ENCODE measurements at regions not wholly inside any gene's neighbourhood (a gene's known extent, or its start where the extent isn't known, plus 50 kb on each side); places are given as distances from the start of the nearest gene placed in this dataset.

GRCh38 chr16:6204945-6205344 lies 1107.3 kb upstream of the EEF2KMT start:
- no peak for DNase-seq (ENCODE audit: low read depth)

- no peak for DNase-seq (ENCODE audit: low read depth)
Measured at GRCh38 chr16:6200861-6201260, 1103.3 kb upstream of the EEF2KMT start.

GRCh38 chr16:6200271-6200670 lies 1102.7 kb upstream of the EEF2KMT start:
- no peak for DNase-seq (ENCODE audit: low read depth)

- no peak for DNase-seq (ENCODE audit: low read depth)
Measured at GRCh38 chr16:6195966-6196365, 1098.4 kb upstream of the EEF2KMT start.

GRCh38 chr16:6193718-6194117 lies 1096.1 kb upstream of the EEF2KMT start:
- peak; percentile 3 for DNase-seq (ENCODE audit: low read depth)

GRCh38 chr16:6192984-6193383 lies 1095.4 kb upstream of the EEF2KMT start:
- no peak for DNase-seq (ENCODE audit: low read depth)

- no peak for DNase-seq (ENCODE audit: low read depth)
Measured at GRCh38 chr16:6192532-6192931, 1094.9 kb upstream of the EEF2KMT start.

- DNase-seq (ENCODE audit: low read depth): no peak
Measured at GRCh38 chr16:6190776-6191175, 1093.2 kb upstream of the EEF2KMT start.

GRCh38 chr16:6189216-6189615 lies 1091.6 kb upstream of the EEF2KMT start:
- DNase-seq (ENCODE audit: low read depth): no peak

- DNase-seq (ENCODE audit: low read depth): no peak
Measured at GRCh38 chr16:6177616-6178180, 1080.1 kb upstream of the EEF2KMT start.

- no peak for DNase-seq (ENCODE audit: low read depth)
Measured at GRCh38 chr16:6170022-6170421, 1072.4 kb upstream of the EEF2KMT start.

GRCh38 chr16:6165330-6165979 lies 1067.9 kb upstream of the EEF2KMT start:
- DNase-seq (ENCODE audit: low read depth): peak; percentile 2

GRCh38 chr16:6160871-6161270 lies 1063.3 kb upstream of the EEF2KMT start:
- DNase-seq (ENCODE audit: low read depth): no peak

GRCh38 chr16:6160303-6160702 lies 1062.7 kb upstream of the EEF2KMT start:
- no peak for DNase-seq (ENCODE audit: low read depth)

GRCh38 chr16:6157806-6158205 lies 1060.2 kb upstream of the EEF2KMT start:
- no peak for DNase-seq (ENCODE audit: low read depth)

- DNase-seq (ENCODE audit: low read depth): no peak
Measured at GRCh38 chr16:6155271-6155670, 1057.7 kb upstream of the EEF2KMT start.

- DNase-seq (ENCODE audit: low read depth): no peak
Measured at GRCh38 chr16:6153901-6154300, 1056.3 kb upstream of the EEF2KMT start.

GRCh38 chr16:6149031-6149430 lies 1051.4 kb upstream of the EEF2KMT start:
- DNase-seq (ENCODE audit: low read depth): no peak

GRCh38 chr16:6148361-6148760 lies 1050.8 kb upstream of the EEF2KMT start:
- no peak for DNase-seq (ENCODE audit: low read depth)

- DNase-seq (ENCODE audit: low read depth): no peak
Measured at GRCh38 chr16:6146874-6147425, 1049.4 kb upstream of the EEF2KMT start.

- DNase-seq (ENCODE audit: low read depth): no peak
Measured at GRCh38 chr16:6146356-6146755, 1048.8 kb upstream of the EEF2KMT start.

GRCh38 chr16:6144463-6144862 lies 1046.9 kb upstream of the EEF2KMT start:
- no peak for DNase-seq (ENCODE audit: low read depth)

GRCh38 chr16:6143020-6143419 lies 1045.4 kb upstream of the EEF2KMT start:
- DNase-seq (ENCODE audit: low read depth): no peak

GRCh38 chr16:6133009-6133557 lies 1035.5 kb upstream of the EEF2KMT start:
- no peak for DNase-seq (ENCODE audit: low read depth)

Measured in iris pigment epithelial cell (primary cell).